AML-193 (cell line): ENCODE measurements at regions not wholly inside any gene's neighbourhood (a gene's known extent, or its start where the extent isn't known, plus 50 kb on each side); places are given as distances from the start of the nearest gene placed in this dataset.
"Not testable (repeated sequence)": the region's sequence is repeated elsewhere in the genome, so short reads cannot be mapped to it uniquely, and the experiment has no call there.

Experiments used
- DNase-seq, 2 experiments: peaks; one replicate each; lab custom pipeline; 2025; lab: John Stamatoyannopoulos, UW

DNA sequence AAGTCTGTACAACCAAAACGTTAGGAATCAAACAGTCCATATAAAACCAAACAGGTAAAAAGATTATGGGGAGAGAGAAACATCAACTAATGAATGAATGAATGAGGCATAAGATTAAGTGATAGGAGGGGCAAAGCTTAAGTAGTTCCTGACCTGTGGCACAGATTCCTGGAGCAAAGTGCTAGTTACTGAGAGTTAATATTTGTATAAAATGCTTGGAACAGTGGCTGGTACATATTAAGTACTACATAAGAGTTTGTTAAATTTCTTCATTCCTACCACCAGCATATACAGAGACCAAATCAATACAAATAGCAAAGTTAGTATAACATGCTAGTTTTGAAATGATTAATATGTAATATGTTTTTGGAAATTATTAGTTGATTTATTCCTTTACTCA lies 363.7 kb downstream of the ADAM29 start:
- no peak for DNase-seq

DNA sequence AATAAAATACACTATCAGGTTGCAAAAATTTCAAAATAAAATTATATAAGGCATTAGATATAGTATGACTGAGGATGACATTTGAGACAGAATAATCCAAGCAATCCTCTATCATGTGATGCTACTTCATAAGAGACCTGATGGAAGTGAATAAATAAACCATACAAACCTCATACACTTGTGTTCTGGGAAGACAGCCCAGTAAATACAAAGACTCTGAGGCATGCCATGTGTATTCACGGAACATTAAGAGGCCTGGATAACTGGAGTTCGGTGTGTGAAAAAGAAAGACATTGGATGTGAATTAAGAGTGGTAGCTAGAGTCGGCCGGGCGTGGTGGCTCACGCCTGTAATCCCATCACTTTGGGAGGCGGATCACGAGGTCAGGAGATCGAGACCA lies 364.2 kb downstream of the ADAM29 start:
- DNase-seq = no peak

DNA sequence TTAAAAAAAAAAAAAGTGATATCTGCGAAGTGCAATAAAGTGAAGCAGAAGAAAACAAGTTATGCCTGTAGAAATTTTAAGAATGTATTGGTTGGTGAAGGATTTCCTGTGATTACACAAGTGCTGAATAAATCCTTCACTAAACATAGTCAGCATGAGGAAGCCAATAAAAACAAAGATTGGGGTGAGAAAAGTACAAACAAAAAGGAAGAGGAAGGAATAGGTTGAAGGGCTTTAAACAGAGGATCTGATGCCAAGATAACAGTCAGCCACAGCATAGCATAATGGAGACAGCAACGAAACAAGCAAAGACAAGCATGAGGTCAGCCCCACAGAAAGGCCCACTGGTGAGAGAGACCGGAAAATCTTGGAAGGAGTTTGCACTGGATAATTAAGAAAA lies 372.2 kb downstream of the ADAM29 start:
- no peak for DNase-seq

DNA sequence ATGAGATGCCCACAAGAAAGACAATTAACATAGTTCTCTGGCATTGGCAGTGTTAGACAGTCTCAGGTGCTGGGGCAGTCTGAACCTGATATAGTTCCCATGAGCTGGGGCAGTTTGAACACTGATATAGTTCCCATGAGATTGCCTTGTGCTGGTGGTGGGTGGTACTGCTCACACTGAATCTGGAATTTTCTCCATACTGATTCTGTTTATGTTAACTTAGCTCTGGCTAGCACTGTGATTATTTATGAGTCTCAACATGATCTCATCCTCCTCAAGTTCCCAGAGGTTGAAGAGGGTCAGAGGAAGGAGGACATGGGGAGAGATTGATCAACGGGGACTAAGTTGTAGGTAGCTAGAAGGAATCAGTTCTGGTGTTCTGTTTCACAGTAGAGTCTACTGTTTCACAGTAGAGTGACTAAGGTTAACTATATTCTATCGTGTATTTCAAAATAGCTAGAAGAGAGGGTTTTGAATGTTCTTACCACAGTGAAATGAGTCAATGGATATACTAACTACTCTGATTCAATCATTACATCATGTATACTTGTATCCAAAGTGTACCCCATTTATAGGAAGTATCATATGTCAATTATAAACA lies 379.9 kb downstream of the ADAM29 start:
- DNase-seq = no peak

DNA sequence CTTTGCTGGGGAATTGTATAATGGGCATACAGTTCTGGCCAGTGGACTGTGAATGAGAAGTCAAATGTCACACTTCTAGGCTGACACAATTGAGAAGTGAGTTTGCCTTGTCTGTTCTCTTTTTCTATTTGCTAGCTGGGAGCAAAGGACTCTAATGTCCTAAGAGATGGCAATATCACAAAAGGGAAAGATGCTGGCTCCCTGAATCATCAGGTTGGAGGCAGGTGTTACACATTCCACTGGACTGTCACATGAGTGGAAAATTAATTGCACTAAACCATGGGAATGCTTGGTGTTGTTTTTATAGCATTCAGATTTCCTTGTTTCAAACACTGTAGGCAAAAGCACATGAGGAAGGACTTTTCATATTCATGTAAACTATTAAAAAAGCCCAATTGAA lies 388.3 kb downstream of the ADAM29 start:
- DNase-seq = no peak

DNA sequence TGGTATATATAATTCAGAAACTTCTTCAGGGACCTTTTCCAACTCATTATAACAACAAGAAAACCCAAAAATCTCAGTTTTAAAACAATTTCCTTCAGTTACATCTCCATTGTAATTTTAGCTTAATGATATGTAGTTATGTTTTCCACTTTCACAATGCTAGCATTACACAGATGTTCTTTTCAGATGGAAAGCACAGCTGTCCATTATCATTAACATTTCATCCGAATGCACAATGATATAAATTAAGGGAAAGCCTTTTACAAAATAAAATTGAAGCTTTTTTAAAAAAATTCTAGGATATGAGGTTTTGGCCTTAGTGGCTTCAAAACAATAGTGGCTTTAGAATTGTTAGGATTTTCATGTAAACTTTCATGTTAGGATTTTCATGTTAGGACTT lies 389.2 kb downstream of the ADAM29 start:
- no peak for DNase-seq

DNA sequence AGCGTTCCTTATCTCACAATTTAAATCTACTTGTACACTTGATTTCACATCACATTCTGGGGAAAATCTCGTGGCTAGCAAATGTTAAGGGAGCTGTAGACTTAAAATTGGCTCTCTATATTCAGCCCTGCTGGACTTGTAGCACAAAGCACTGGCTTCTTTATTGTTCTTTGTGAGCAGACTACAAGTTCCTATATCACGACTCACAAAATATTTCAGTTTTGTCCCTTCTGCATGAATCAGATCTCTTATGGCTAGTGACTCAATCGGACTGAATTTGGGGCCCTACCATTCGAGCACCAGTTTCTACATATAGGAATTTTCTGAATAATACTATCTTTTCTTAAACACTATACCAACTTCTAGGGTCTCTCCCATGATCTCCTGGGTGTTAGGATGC lies 390.1 kb downstream of the ADAM29 start:
- no peak for DNase-seq

DNA sequence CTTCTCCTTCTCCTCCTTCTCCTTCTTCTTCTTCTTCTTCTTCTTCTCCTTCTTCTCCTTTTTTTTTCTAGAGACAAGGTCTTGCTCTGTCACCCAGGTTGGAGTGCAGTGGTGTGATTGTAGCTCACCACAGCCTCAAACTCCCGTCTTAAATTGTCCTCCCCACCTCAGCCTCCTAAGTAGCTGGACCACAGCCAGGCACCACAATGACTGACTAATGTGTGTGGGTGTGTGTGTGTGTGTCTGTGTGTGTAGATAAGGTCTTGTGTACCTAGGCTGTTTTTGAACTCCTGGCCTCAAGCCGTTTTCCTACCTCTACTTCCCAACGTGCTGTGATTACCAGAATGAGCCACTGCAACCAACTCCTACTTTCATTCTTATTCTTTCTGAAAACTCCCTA lies 390.9 kb downstream of the ADAM29 start:
- no peak for DNase-seq

DNA sequence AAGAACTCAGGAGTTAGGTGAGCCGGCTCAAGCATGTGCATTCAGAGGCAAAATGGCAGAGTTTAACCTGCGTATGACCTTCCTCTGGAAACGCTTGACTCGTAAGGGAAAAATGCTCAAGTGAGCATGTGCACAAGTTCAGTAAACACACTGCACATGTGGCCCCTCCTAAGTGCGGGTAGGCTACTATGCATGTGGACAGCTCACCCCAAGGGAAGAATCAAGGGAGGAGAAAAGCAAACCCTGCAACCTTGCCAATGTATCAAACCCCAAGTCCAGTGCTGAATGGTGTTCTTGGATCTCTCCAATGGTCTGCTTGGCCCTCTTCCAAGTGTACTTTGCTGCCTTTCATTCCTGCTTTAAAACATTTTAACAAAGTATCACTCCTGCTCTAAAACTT lies 407.1 kb downstream of the ADAM29 start:
- DNase-seq = no peak

DNA sequence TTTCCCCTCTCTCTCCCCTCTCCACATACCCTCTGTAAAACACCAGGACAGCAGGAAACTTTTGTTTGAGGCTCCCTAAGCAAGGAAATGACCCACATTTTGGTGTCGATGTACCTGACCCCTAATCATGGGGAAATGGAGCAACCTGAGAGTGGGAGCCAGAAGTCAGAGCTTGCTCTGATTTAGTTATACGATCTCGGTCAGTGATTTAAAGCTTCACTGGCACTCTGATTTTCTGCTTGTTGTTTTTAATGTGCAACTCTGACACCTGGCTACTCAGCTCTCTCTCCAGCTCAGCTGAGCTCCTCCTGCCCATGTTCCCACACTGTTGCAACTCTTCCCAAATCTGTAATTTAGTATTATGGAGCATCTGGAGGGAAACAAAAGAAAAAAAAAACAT lies 408.6 kb downstream of the ADAM29 start:
- DNase-seq = no peak

DNA sequence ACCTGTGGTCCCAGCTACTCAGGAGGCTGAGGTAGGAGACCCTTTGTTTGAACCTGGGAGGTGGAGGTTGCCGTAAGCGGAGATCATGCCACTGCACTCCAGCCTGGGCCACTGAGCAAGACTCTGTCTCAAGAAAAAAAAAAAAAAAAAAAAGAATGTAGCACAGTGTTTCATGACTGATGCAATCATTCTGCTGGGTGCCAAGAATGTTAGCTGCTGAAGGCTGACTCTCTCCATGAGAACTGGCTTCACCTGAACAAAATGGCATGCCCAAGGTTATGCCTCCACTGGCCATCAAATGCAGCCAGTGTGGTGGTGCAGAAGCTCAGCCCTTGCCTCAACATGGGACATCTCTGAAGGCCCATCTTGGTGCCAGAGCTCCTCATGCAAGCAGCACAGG lies 412.1 kb downstream of the ADAM29 start:
- no peak for DNase-seq

DNA sequence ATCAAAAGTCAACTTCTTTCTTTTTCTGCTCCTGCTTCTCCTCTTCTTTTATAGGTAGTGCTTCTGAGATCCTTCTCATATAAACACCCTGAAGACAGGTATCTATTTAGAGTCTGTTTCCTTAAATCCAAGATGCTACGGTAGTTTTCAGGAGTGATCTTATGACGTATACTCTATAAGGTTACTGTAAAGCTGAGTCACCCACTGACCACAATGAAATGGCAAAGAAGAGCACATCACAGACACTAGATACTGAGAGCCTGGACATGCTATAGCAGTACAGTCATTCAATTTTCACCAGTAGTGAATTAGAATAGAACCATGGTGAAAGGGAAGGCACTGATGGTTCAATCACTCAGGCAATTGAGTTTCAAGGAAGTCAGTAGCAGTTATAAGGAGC lies 412.5 kb downstream of the ADAM29 start:
- DNase-seq = no peak

DNA sequence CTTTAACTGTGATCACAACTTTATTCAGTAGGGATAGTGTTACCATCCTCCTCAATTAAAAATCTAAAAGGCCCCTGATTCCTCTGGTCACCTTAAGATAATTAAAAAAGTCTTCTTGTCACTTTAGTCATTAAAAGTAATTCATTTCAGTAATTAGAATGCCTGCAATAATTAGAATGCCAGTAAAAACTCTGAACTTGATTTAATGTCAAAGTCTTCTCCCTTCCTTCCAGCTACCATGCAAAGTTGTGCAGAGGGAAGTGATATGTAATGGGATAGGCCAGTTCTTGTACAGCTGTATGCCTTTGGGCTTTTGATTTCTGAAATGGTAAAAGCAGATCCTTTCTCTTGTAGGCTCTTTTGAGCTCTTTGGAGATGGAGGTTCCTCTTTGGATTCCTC lies 417.2 kb downstream of the ADAM29 start:
- no peak for DNase-seq

DNA sequence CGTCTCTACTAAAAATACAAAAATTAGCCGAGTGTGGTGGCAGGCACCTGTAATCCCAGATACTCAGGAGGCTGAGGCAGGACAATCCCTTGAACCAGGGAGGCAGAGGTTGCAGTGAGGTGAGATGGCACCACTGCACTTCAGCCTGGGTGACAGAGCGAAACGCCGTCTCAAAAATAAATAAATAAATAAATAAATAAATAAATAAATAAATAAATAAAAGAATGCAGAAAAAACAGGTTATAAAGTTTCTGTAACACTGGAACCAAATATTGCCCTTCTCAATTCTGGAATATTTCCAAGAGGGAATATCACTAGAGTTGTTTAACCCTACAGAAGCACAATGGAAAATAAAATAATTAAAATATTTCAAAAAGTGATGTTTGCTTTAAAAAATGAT lies 418.4 kb downstream of the ADAM29 start:
- DNase-seq = not testable (repeated sequence)

DNA sequence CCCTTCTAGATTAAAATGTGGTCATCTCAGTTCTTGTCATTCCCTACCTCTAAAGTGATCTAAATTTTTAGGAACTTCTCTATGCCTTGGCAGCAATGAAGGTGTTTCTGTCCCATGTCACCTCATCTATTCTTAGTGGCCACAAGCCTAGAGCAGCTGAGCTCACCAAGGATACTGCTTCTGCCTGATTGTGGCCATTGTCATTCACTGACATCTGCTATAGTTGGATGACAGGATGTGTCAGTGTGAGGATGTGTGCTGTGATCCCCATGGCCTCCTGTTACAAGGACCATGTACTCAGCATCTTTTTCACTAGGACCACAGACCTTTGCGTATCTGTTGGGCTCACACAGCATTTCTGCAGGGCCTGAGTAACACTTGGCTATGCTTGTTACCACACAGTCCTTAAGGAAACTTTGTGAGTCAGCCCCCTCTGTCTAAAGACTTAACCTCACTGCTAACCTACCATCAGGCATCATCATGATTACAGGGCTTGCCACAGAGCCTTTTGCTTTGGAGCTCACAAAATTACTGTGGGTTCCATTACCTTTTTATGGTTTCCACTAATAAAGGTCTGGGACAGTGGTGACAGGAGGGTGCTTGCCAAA lies 421.0 kb downstream of the ADAM29 start:
- no peak for DNase-seq

DNA sequence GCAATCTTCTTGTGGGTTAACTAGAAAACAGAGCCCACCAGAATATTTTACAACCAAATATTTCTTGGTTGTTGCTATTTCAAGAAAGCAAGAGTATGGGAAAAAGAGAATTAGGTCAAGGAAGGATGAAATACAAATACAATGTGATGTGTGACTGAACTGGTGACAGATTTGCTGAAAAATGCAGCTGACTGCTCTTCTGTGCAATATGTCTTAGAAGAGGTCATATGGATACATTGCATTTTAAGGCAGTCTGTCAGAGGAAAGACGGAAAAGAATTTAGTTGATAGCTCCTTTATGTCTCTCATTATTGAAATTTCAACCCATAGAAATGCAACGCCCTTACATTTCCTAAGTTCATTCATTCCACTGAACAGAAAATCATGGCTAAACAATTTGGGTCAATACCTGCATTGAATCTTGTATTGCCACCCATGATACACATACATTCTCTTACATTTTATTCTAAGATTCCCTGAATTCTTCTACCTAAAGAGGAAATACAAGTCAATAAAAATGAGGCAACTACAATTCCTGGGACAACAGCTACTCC lies 423.1 kb downstream of the ADAM29 start:
- DNase-seq = no peak

DNA sequence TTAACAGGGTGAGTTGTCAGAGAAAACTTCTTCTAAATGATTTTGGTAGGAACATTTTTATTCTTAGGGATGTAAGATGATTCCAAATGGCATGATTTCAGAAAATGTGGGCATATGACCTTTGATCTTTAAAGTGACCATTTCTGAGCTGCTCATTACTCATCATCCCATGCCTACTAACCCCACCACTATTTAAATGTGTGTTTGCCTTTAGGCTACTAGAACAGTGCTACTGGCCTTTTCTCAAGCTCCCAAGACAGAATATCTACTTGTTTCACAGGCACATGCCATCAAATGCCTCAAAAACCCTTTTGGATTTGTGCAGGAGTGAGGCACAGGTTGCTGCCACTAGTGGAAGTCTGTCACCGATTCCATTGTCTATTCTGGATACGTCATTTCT lies 428.2 kb downstream of the ADAM29 start:
- DNase-seq = no peak

DNA sequence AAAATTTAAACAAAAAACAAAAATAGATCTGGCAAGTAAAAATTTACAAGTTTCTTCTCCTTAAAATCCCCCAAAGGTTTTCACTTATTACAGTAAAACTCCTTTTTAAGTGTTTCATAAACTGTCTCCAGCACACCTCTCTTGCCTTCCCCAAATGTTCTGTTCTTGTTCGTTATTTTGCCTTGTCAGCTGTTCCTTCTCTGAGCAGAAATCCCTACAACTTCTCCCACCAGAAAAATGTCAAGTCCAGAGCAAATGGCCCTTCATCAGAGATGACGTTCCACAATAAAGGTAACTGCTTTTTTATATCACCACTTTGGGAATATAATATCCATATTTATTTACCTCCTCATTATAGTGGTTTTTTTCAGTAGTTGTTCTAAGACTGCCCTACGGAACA lies 432.1 kb downstream of the ADAM29 start:
- no peak for DNase-seq

DNA sequence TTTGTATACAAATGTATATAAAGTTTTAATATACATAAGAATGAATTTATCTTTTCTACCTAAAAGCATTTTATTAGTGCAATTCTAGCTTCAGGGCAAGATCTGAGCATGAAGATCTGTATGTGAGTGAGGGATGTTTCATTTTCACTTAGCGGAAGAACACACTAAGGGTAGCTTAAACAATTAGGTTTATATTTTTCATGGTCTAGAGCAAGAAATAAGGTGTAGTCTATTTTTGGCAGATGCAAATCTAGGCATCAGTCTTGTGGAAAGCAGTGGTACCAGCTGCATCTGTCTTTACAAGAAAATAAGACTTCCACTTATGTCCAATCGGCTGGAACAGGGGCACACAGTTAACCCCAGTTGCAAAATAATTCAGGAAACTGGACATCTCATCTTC lies 433.3 kb downstream of the ADAM29 start:
- no peak for DNase-seq

DNA sequence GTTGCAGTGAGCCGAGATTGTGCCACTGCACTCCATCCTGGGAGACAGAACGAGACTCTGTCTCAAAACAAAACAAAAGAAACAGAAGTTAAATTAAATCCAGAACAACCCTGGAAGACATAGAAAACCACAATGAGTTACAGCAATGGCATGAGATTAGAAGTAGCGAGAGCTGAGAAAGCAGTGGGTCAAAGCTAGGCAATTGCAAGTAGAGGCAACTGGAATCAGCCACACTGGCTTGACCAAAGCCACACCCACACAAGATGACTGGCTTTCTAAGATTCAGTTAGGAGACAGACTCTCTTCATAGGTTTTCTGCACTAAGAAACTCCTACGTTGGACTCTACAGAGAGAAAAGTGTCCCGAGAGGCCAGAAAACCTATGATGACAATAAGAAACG lies 443.0 kb downstream of the GPM6A start:
- DNase-seq = no peak

DNA sequence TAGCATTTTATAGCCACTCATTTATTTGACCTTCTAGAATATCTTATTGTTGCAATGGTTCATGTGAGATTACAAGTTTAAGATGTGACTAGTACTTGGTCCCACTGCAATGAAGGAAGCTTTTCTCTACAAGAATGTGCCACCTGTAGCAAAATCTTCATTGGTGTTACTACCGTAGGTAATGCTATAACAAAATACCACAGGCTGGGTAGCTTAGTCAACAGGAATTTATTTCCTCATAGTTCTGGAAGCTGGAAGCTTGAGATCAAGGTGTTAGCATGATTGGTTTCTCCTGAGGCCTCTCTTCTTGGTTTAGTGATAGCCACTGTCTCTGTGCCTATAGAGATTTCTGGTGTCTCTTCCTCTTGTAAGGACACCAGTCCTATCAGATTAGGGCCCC lies 441.0 kb downstream of the GPM6A start:
- DNase-seq = no peak

DNA sequence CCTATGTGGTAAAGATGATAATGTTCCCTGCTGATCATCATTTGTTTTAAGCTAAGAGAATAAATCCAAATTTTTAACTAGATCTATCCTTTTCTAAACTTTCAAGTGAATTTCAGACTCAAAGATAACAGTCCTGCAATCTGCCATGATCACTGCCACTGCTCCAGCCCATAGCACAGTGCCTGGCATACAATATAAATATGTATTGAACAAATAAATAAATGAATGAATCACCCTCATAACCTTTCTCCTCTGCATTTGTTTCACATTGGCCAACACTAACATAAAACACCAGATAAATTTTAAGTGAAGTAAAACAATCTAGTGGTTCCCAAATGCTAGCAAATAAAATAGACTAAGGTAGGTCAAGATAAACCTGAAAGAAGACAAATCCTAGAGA lies 439.0 kb downstream of the GPM6A start:
- DNase-seq = no peak

DNA sequence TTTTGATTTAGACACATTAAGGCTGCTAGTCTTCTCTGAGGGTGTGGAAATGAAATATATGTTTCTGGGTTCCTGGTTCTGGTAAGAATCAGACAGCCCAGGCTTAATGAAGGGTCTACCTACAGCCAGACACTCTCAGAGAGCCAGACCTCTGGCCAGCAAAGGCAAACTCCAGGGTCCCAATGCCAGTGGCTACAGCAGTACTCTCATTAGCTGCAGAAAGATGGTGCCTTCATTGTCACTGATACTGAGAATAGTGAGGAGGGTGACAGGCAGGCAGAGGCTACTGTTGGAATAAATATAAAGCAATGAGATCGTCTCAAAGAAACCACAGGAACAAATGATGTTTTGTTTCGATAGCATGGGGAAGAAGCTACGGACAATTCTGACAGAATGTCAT lies 437.6 kb downstream of the GPM6A start:
- DNase-seq = no peak

DNA sequence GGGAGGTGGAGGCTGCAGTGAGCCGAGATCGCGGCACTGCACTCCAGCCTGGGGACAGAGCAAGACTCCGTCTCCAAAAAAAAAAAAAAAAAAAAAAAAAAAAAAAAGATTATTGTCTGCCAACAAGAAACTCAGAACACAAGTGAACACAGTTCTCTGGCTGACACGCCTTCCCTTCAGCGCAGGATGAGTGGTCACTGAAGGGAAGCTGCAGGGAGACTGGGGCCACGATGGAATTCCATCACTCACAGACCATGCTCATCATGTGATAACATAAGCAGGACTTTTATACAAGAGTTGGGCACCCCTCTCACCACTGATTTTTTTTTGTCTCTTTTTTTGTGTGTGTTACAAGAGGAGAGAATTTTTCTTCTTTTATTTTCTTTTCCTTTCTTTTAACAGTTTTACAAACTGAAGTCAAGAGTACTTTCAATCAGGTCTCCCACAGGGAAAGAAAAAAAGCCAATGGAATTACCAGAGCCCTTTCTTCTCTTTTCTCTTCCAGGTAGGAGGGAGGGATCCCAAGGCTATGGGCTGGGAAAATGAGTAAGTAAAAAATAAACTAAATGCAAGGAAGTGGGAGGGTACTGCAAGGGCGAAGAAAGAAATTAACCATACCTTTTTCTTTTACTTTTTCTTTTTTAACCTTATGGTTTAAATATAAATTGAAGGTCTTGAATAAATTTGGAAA lies 435.6 kb downstream of the GPM6A start:
- DNase-seq = no peak
